OCI-LY1 (cell line): ENCODE measurements at regions not wholly inside any gene's neighbourhood (a gene's known extent, or its start where the extent isn't known, plus 50 kb on each side); places are given as distances from the start of the nearest gene placed in this dataset.

Experiments
- H2AFZ ChIP-seq: fragments of 200-600 bp; sonication (generic), shearing (Covaris generic); 2 replicates; pipeline ENCODE4 v1.6.0; 2014; ENCODE audit warnings: antibody characterized with exemption, mild to moderate bottlenecking, low read length
- H3F3A ChIP-seq: fragments of 200-600 bp; sonication (generic), shearing (Covaris generic); 2 replicates; pipeline ENCODE4 v1.6.0; 2014; ENCODE audit warnings: mild to moderate bottlenecking, antibody characterized with exemption, low read length, moderate library complexity; ENCODE audit not compliant: insufficient read depth
- H3K27ac ChIP-seq: fragments of 200-600 bp; sonication (generic); 2 replicates; pipeline ENCODE4 v1.5.1; 2014; ENCODE audit warnings: low read length, mixed run types, mild to moderate bottlenecking, low read depth; ENCODE audit not compliant: poor library complexity, severe bottlenecking
- H3K27me3 ChIP-seq: fragments of 200-600 bp; sonication (generic); 2 replicates; pipeline ENCODE4 v1.6.0; 2014; ENCODE audit warnings: antibody characterized with exemption, mild to moderate bottlenecking, low read length, moderate library complexity; ENCODE audit not compliant: insufficient read depth
- H3K36me3 ChIP-seq: fragments of 200-600 bp; sonication (generic); 2 replicates; pipeline ENCODE4 v1.6.1; 2014; ENCODE audit warnings: mild to moderate bottlenecking, antibody characterized with exemption, low read length, moderate library complexity, mixed read lengths; ENCODE audit not compliant: insufficient read depth
- H3K4me1 ChIP-seq: fragments of 200-600 bp; sonication (generic); 2 replicates; pipeline ENCODE4 v1.5.1; 2014; ENCODE audit warnings: mild to moderate bottlenecking, low read length, moderate library complexity; ENCODE audit not compliant: insufficient read depth, severe bottlenecking
- H3K4me2 ChIP-seq: fragments of 200-600 bp; sonication (generic), shearing (Covaris generic); 2 replicates; pipeline ENCODE4 v1.6.1; 2014; ENCODE audit warnings: low read length
- H3K4me3 ChIP-seq: fragments of 200-600 bp; sonication (generic); 2 replicates; pipeline ENCODE4 v1.5.1; 2014; ENCODE audit warnings: low read length, low read depth, mild to moderate bottlenecking, mixed read lengths; ENCODE audit not compliant: poor library complexity, severe bottlenecking
- H3K79me2 ChIP-seq: fragments of 200-600 bp; shearing (Covaris generic); 2 replicates; pipeline ENCODE4 v1.6.1; 2016; ENCODE audit warnings: mixed run types, low read length, mixed read lengths; ENCODE audit not compliant: insufficient read depth
- H3K9ac ChIP-seq: fragments of 200-600 bp; sonication (generic), shearing (Covaris generic); 2 replicates; pipeline ENCODE4 v1.6.1; 2014; ENCODE audit warnings: mild to moderate bottlenecking, low read length, mixed read lengths
- H3K9me2 ChIP-seq: fragments of 200-600 bp; sonication (generic), shearing (Covaris generic); 2 replicates; pipeline ENCODE4 v1.6.1; 2014; ENCODE audit warnings: low read depth, mild to moderate bottlenecking, low read length, mixed read lengths
- H3K9me3 ChIP-seq: fragments of 200-600 bp; shearing (Covaris generic); 2 replicates; pipeline ENCODE4 v1.6.1; 2014; ENCODE audit warnings: low read length, mixed read lengths
- H4K20me1 ChIP-seq: fragments of 200-600 bp; sonication (generic), shearing (Covaris generic); 2 replicates; pipeline ENCODE4 v1.6.0; 2016; ENCODE audit warnings: mild to moderate bottlenecking, low read length; ENCODE audit not compliant: insufficient read depth
- CTCF ChIP-seq: fragments of 200-600 bp; sonication (generic), shearing (Covaris generic); IDR thresholded peaks from 2 replicates; pipeline ENCODE4 v1.5.1; 2017; ENCODE audit warnings: mild to moderate bottlenecking, antibody characterized with exemption, low read length, moderate library complexity, mixed read lengths
- EZH2 ChIP-seq: fragments of 200-600 bp; sonication (generic), shearing (Covaris generic); IDR thresholded peaks from 2 replicates; pipeline ENCODE4 v1.8.0; 2017; ENCODE audit warnings: borderline replicate concordance, mixed run types, mild to moderate bottlenecking, antibody characterized with exemption, low read length, moderate library complexity, mixed read lengths

GRCh38 chr7:45367026-45367425, 207.1 kb upstream of the ADCY1 start:
- Histone ChIP-seq H3K4me2 (no peak overlapping the region), H4K20me1 (no peaks in the 10 kb centered on the region), H3K27me3 (no peaks in the 10 kb centered on the region), H3K79me2 (no peaks in the 10 kb centered on the region), H3K9me3 (0 out of 2 replicates have a peak, but pooled peaks cover 3% of the 10 kb centered on the region), H3K9me2 (no peaks in the 10 kb centered on the region), H3F3A (no peaks in the 10 kb centered on the region), H3K4me3 (no peak overlapping the region), H2AFZ (no peak overlapping the region), H3K36me3 (no peaks in the 10 kb centered on the region), H3K9ac (no peak overlapping the region), H3K27ac (no peak overlapping the region), H3K4me1 (no peaks in the 10 kb centered on the region)
- TF ChIP-seq CTCF (no peak), EZH2 (no peak)

- Histone ChIP-seq H4K20me1 (no peaks in the 10 kb centered on the region), H3K4me1 (no peaks in the 10 kb centered on the region), H3K79me2 (no peaks in the 10 kb centered on the region), H3K9me2 (no peaks in the 10 kb centered on the region), H2AFZ (no peak overlapping the region), H3K9ac (no peak overlapping the region), H3K36me3 (no peaks in the 10 kb centered on the region), H3K27ac (no peak overlapping the region), H3F3A (no peaks in the 10 kb centered on the region), H3K27me3 (no peaks in the 10 kb centered on the region), H3K4me3 (no peak overlapping the region), H3K4me2 (no peak overlapping the region), H3K9me3 (0 out of 2 replicates have a peak, but pooled peaks cover 3% of the 10 kb centered on the region)
- TF ChIP-seq CTCF, result no peak
- no peak for TF ChIP-seq EZH2
Observed at GRCh38 chr7:45368129-45368807, 205.9 kb upstream of the ADCY1 start.

GRCh38 chr7:45384499-45384898, 189.7 kb upstream of the ADCY1 start:
- H3K9me2 ChIP-seq, result no peaks in the 10 kb centered on the region
- no peaks in the 10 kb centered on the region for H3K36me3 ChIP-seq
- H3K27ac ChIP-seq, result no peak overlapping the region
- no peaks in the 10 kb centered on the region for H4K20me1 ChIP-seq
- no peak overlapping the region for H3K9ac ChIP-seq
- H3K27me3 ChIP-seq, result no peaks in the 10 kb centered on the region
- no peaks in the 10 kb centered on the region for H3K79me2 ChIP-seq
- no peak for TF ChIP-seq CTCF
- no peak for TF ChIP-seq EZH2
- H3K4me3 ChIP-seq, result no peak overlapping the region
- H3K4me2 ChIP-seq, result no peak overlapping the region
- H3K4me1 ChIP-seq, result no peaks in the 10 kb centered on the region
- no peaks in the 10 kb centered on the region for H3K9me3 ChIP-seq
- H2AFZ ChIP-seq, result no peak overlapping the region
- no peaks in the 10 kb centered on the region for H3F3A ChIP-seq
